Adrenal gland (tissue), 5 donors: ENCODE measurements at regions not wholly inside any gene's neighbourhood (a gene's known extent, or its start where the extent isn't known, plus 50 kb on each side); places are given as distances from the start of the nearest gene placed in this dataset.

Source experiments
- POLR2A ChIP-seq, 2 donors: fragments of 450-650 bp; IDR thresholded peaks; one replicate each; pipeline ENCODE4 v1.6.1; 2017; ENCODE audit warnings: antibody characterized with exemption in 2 of 2, mild to moderate bottlenecking in 2 of 2, moderate library complexity in 1 of 2
- TF ChIP-seq, protein P1 (sequence below), 6 experiments: fragments of 450-650 bp in 4 of 6; fragments of 200-600 bp in 2 of 6; sonication (generic) in 1 of 6; IDR thresholded peaks; 1 replicate in 5 of 6; 2 replicates in 1 of 6; pipeline versions ENCODE4 v1.5.1 to v1.8.0; 2016 to 2021; ENCODE audit warnings: antibody characterized with exemption in 6 of 6, mild to moderate bottlenecking in 2 of 6, moderate library complexity in 1 of 6
- donor health status: DM: no; HTN: no; CAD: no.

- TF ChIP-seq, protein P1, sequence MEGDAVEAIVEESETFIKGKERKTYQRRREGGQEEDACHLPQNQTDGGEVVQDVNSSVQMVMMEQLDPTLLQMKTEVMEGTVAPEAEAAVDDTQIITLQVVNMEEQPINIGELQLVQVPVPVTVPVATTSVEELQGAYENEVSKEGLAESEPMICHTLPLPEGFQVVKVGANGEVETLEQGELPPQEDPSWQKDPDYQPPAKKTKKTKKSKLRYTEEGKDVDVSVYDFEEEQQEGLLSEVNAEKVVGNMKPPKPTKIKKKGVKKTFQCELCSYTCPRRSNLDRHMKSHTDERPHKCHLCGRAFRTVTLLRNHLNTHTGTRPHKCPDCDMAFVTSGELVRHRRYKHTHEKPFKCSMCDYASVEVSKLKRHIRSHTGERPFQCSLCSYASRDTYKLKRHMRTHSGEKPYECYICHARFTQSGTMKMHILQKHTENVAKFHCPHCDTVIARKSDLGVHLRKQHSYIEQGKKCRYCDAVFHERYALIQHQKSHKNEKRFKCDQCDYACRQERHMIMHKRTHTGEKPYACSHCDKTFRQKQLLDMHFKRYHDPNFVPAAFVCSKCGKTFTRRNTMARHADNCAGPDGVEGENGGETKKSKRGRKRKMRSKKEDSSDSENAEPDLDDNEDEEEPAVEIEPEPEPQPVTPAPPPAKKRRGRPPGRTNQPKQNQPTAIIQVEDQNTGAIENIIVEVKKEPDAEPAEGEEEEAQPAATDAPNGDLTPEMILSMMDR (IDR thresholded peaks at IDR 0.05): no peak
- TF ChIP-seq POLR2A (IDR thresholded peaks at IDR 0.05): no peak
Observed at GRCh38 chr4:159762672-159763071, 659.8 kb downstream of the RAPGEF2 start.
